Panc1 (cell line): ENCODE measurements at regions not wholly inside any gene's neighbourhood (a gene's known extent, or its start where the extent isn't known, plus 50 kb on each side); places are given as distances from the start of the nearest gene placed in this dataset.

ENCODE experiments used
- POLR2AphosphoS5 ChIP-seq: IDR thresholded peaks from 2 replicates; pipeline ENCODE4 v1.6.1; 2012; ENCODE audit warnings: mild to moderate bottlenecking, low read depth, low read length, moderate library complexity
- SIN3A ChIP-seq: IDR thresholded peaks from 2 replicates; pipeline ENCODE4 v1.6.1; 2012; ENCODE audit warnings: low read depth, mild to moderate bottlenecking, low read length, moderate library complexity, borderline replicate concordance; ENCODE audit not compliant: insufficient read depth
- TCF7L2 ChIP-seq: IDR thresholded peaks from 2 replicates; pipeline ENCODE4 v1.6.1; 2011; ENCODE audit warnings: mild to moderate bottlenecking, low read depth, low read length, inconsistent platforms
- TF ChIP-seq, protein P1 (sequence below): fragments of 450-650 bp; IDR thresholded peaks from 2 replicates; pipeline ENCODE4 v1.5.1; 2017; ENCODE audit warnings: mild to moderate bottlenecking
- TF ChIP-seq, protein P2 (sequence below), 2 experiments: IDR thresholded peaks; 2 replicates each; pipeline ENCODE4 v1.6.1; 2011 to 2012; ENCODE audit warnings: low read depth in 2 of 2, control low read depth in 1 of 2, low read length in 1 of 2, mild to moderate bottlenecking in 1 of 2, moderate library complexity in 1 of 2; ENCODE audit not compliant: insufficient read depth in 1 of 2

DNA sequence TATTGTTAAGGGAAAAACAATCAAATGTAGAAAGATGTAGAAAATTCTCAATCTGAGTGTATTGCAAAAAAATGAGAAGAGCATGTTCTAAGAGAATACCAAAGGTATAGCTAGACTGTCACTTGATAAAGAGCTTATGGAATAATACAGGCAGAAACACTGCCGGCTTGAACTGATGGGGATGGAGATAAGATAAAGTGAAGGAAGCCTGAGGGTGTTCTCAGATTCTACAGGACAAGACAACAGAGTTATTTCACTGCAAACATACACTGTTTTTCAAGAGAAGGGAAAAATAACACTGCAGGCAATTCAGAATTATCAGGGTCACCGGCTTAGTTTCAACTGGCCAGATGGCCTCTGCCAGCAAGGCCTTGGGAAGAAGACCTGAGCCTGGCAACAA, 80.0 kb downstream of the ZNF716 start:
- TF ChIP-seq, protein P1, sequence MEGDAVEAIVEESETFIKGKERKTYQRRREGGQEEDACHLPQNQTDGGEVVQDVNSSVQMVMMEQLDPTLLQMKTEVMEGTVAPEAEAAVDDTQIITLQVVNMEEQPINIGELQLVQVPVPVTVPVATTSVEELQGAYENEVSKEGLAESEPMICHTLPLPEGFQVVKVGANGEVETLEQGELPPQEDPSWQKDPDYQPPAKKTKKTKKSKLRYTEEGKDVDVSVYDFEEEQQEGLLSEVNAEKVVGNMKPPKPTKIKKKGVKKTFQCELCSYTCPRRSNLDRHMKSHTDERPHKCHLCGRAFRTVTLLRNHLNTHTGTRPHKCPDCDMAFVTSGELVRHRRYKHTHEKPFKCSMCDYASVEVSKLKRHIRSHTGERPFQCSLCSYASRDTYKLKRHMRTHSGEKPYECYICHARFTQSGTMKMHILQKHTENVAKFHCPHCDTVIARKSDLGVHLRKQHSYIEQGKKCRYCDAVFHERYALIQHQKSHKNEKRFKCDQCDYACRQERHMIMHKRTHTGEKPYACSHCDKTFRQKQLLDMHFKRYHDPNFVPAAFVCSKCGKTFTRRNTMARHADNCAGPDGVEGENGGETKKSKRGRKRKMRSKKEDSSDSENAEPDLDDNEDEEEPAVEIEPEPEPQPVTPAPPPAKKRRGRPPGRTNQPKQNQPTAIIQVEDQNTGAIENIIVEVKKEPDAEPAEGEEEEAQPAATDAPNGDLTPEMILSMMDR, result no peak
- TF ChIP-seq, protein P2, sequence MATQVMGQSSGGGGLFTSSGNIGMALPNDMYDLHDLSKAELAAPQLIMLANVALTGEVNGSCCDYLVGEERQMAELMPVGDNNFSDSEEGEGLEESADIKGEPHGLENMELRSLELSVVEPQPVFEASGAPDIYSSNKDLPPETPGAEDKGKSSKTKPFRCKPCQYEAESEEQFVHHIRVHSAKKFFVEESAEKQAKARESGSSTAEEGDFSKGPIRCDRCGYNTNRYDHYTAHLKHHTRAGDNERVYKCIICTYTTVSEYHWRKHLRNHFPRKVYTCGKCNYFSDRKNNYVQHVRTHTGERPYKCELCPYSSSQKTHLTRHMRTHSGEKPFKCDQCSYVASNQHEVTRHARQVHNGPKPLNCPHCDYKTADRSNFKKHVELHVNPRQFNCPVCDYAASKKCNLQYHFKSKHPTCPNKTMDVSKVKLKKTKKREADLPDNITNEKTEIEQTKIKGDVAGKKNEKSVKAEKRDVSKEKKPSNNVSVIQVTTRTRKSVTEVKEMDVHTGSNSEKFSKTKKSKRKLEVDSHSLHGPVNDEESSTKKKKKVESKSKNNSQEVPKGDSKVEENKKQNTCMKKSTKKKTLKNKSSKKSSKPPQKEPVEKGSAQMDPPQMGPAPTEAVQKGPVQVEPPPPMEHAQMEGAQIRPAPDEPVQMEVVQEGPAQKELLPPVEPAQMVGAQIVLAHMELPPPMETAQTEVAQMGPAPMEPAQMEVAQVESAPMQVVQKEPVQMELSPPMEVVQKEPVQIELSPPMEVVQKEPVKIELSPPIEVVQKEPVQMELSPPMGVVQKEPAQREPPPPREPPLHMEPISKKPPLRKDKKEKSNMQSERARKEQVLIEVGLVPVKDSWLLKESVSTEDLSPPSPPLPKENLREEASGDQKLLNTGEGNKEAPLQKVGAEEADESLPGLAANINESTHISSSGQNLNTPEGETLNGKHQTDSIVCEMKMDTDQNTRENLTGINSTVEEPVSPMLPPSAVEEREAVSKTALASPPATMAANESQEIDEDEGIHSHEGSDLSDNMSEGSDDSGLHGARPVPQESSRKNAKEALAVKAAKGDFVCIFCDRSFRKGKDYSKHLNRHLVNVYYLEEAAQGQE (IDR thresholded peaks at IDR 0.05; ENCODE audit: insufficient read depth in 1 of 2, low read depth in 2 of 2, low read length in 1 of 2), result no peak
- TF ChIP-seq POLR2AphosphoS5, result no peak
- TF ChIP-seq SIN3A, result no peak
- TF ChIP-seq TCF7L2, result no peak
